H9 (cell line): ENCODE measurements at regions not wholly inside any gene's neighbourhood (a gene's known extent, or its start where the extent isn't known, plus 50 kb on each side); places are given as distances from the start of the nearest gene placed in this dataset.

ENCODE experiments used
- DNase-seq: peaks from one replicate; pipeline ENCODE4 v3.0.0-alpha.2; 2017
- H2AFZ ChIP-seq: one replicate; pipeline ENCODE4 v1.6.1; 2013; ENCODE audit warnings: mild to moderate bottlenecking, low read length, control low read depth, moderate library complexity
- H2AK5ac ChIP-seq: 2 replicates; pipeline ENCODE4 v1.6.1; 2013; ENCODE audit warnings: low read length, control low read depth, mixed read lengths; ENCODE audit not compliant: insufficient read length
- H2BK120ac ChIP-seq: one replicate; pipeline ENCODE4 v1.6.1; 2013; ENCODE audit warnings: low read depth, mild to moderate bottlenecking, low read length, control low read depth, inconsistent platforms; ENCODE audit not compliant: poor library complexity, severe bottlenecking
- H2BK12ac ChIP-seq: 2 replicates; pipeline ENCODE4 v1.6.1; 2013; ENCODE audit warnings: low read length, control low read depth, mixed read lengths, low read depth; ENCODE audit not compliant: insufficient read length
- H2BK15ac ChIP-seq: 2 replicates; pipeline ENCODE4 v1.6.1; 2013; ENCODE audit warnings: low read depth, low read length, control low read depth
- H2BK20ac ChIP-seq: one replicate; pipeline ENCODE4 v1.6.1; 2013; ENCODE audit warnings: low read depth, mild to moderate bottlenecking, low read length, control low read depth, inconsistent platforms; ENCODE audit not compliant: poor library complexity, severe bottlenecking
- H2BK5ac ChIP-seq: 2 replicates; pipeline ENCODE4 v1.6.1; 2013; ENCODE audit warnings: low read length, control low read depth, mixed read lengths; ENCODE audit not compliant: insufficient read length
- H3K14ac ChIP-seq: 2 replicates; pipeline ENCODE4 v1.6.1; 2013; ENCODE audit warnings: low read length, control low read depth; ENCODE audit not compliant: insufficient read depth
- H3K18ac ChIP-seq: 2 replicates; pipeline ENCODE4 v1.6.1; 2013; ENCODE audit warnings: low read depth, mild to moderate bottlenecking, mixed read lengths, low read length, control low read depth; ENCODE audit not compliant: insufficient read length
- H3K23ac ChIP-seq: 2 replicates; pipeline ENCODE4 v1.6.1; 2013; ENCODE audit warnings: low read length, control low read depth, mixed read lengths, low read depth; ENCODE audit not compliant: insufficient read length
- H3K23me2 ChIP-seq: 2 replicates; pipeline ENCODE4 v1.6.1; 2013; ENCODE audit warnings: low read depth, mild to moderate bottlenecking, mixed read lengths, low read length, control low read depth; ENCODE audit not compliant: insufficient read length, poor library complexity, severe bottlenecking
- H3K27ac ChIP-seq: 2 replicates; pipeline ENCODE4 v1.5.1; 2013; ENCODE audit warnings: low read length, control low read depth, mixed read lengths, low read depth; ENCODE audit not compliant: insufficient read length
- H3K27me3 ChIP-seq: 2 replicates; pipeline ENCODE4 v1.6.1; 2013; ENCODE audit warnings: low read length, control low read depth, inconsistent platforms; ENCODE audit not compliant: insufficient read depth
- H3K4ac ChIP-seq: 2 replicates; pipeline ENCODE4 v1.6.1; 2013; ENCODE audit warnings: low read depth, mild to moderate bottlenecking, control low read depth, inconsistent platforms, low read length, moderate library complexity
- H3K4me1 ChIP-seq: 2 replicates; pipeline ENCODE4 v1.6.1; 2013; ENCODE audit warnings: low read length, control low read depth, inconsistent platforms; ENCODE audit not compliant: insufficient read depth
- H3K4me2 ChIP-seq: 2 replicates; pipeline ENCODE4 v1.6.1; 2013; ENCODE audit warnings: low read length, control low read depth, mixed read lengths; ENCODE audit not compliant: insufficient read length, insufficient read depth
- H3K56ac ChIP-seq: 2 replicates; pipeline ENCODE4 v1.6.1; 2013; ENCODE audit warnings: low read depth, mild to moderate bottlenecking, mixed read lengths, low read length, control low read depth; ENCODE audit not compliant: insufficient read length
- H3K79me1 ChIP-seq: 2 replicates; pipeline ENCODE4 v1.6.1; 2013; ENCODE audit warnings: low read depth, mild to moderate bottlenecking, moderate library complexity, low read length, control low read depth, inconsistent platforms; ENCODE audit not compliant: insufficient read depth, poor library complexity, severe bottlenecking
- H3K79me2 ChIP-seq: 2 replicates; pipeline ENCODE4 v1.6.1; 2013; ENCODE audit warnings: low read length, control low read depth, inconsistent platforms; ENCODE audit not compliant: insufficient read depth
- H3K9ac ChIP-seq: 2 replicates; pipeline ENCODE4 v1.6.1; 2013; ENCODE audit warnings: low read length, control low read depth, mixed read lengths; ENCODE audit not compliant: insufficient read length; ENCODE audit errors: extremely low read depth
- H3K9me3 ChIP-seq: one replicate; pipeline ENCODE4 v1.6.1; 2013; ENCODE audit warnings: low read depth, low read length, inconsistent platforms; ENCODE audit not compliant: control insufficient read depth
- H3T11ph ChIP-seq: one replicate; pipeline ENCODE4 v1.6.1; 2013; ENCODE audit warnings: mild to moderate bottlenecking, low read length, control low read depth, inconsistent platforms
- H4K20me1 ChIP-seq: one replicate; pipeline ENCODE4 v1.6.1; 2013; ENCODE audit not compliant: control insufficient read depth, insufficient read length, insufficient read depth
- H4K5ac ChIP-seq: 2 replicates; pipeline ENCODE4 v1.6.1; 2013; ENCODE audit warnings: low read depth, mild to moderate bottlenecking, mixed read lengths, low read length, control low read depth; ENCODE audit not compliant: insufficient read length
- H4K8ac ChIP-seq: replicated peaks from 2 replicates; pipeline ENCODE4 v1.6.1; 2013; ENCODE audit warnings: low read length, control low read depth, mixed read lengths, low read depth; ENCODE audit not compliant: insufficient read length
- H4K91ac ChIP-seq: 2 replicates; pipeline ENCODE4 v1.6.1; 2013; ENCODE audit warnings: low read depth, mild to moderate bottlenecking, moderate library complexity, mixed read lengths, low read length, control low read depth; ENCODE audit not compliant: insufficient read length
- H3K27ac Mint-ChIP-seq, 3 experiments: 2 replicates in 2 of 3; 3 replicates in 1 of 3; pipeline ENCODE4 v1.8.0; 2020 to 2021; ENCODE audit warnings: mixed read lengths in 3 of 3, mild to moderate bottlenecking in 1 of 3, moderate library complexity in 1 of 3
- H3K27me3 Mint-ChIP-seq: 2 replicates; pipeline ENCODE4 v1.8.0; 2021; ENCODE audit warnings: low read depth, mild to moderate bottlenecking, moderate library complexity, mixed read lengths
- H3K36me3 Mint-ChIP-seq, 3 experiments: 2 replicates in 2 of 3; 3 replicates in 1 of 3; pipeline ENCODE4 v1.8.0; 2020 to 2021; ENCODE audit warnings: low read depth in 3 of 3, mixed read lengths in 3 of 3; ENCODE audit not compliant: insufficient read depth in 1 of 3
- H3K4me1 Mint-ChIP-seq, 2 experiments: 2 replicates each; pipeline ENCODE4 v1.8.0; 2020; ENCODE audit warnings: mixed read lengths in 2 of 2
- H3K4me3 Mint-ChIP-seq, 2 experiments: 2 replicates in 1 of 2; 3 replicates in 1 of 2; pipeline ENCODE4 v1.8.0; 2020 to 2021; ENCODE audit warnings: mild to moderate bottlenecking in 2 of 2, mixed read lengths in 2 of 2, moderate library complexity in 1 of 2
- H3K9me3 Mint-ChIP-seq, 2 experiments: 2 replicates in 1 of 2; 3 replicates in 1 of 2; pipeline ENCODE4 v1.8.0; 2020; ENCODE audit warnings: mild to moderate bottlenecking in 2 of 2, mixed read lengths in 2 of 2, moderate library complexity in 1 of 2
- CTCF ChIP-seq: fragments of 200-600 bp; sonication (generic); conservative IDR thresholded peaks from 3 replicates; pipeline ENCODE4 v1.8.0; 2021; ENCODE audit warnings: antibody characterized with exemption, mild to moderate bottlenecking
- WGBS: extraction: QIAGEN DNeasy Blood & Tissue Kit; methylation state at CpG from one replicate; pipeline ENCODE4 v1.1.7; 2013; ENCODE audit warnings: missing lambda C conversion rate, low lambda C conversion rate, mixed read lengths; ENCODE audit not compliant: insufficient read length; ENCODE audit errors: extremely low coverage; 5-methylcytosine and 5-hydroxymethylcytosine counted together

GRCh38 chr14:31930070-31930469 lies 147.0 kb upstream of the ARHGAP5 start:
- no peak overlapping the region for H4K5ac ChIP-seq
- no peaks in the 10 kb centered on the region for H3K36me3 Mint-ChIP-seq
- H3K27me3 Mint-ChIP-seq: no peaks in the 10 kb centered on the region
- no peaks in the 10 kb centered on the region for H3K27me3 ChIP-seq
- no peak overlapping the region for H2BK5ac ChIP-seq
- no peak overlapping the region for H3K4me3 Mint-ChIP-seq
- no peak overlapping the region for H3T11ph ChIP-seq
- H3K4ac ChIP-seq: no peak overlapping the region
- H3K79me1 ChIP-seq: no peaks in the 10 kb centered on the region
- TF ChIP-seq CTCF: no peak
- H3K4me1 ChIP-seq: peaks cover 8% of the 10 kb centered on the region; the same call in 1 of the 2 replicates
- H3K18ac ChIP-seq: no peak overlapping the region
- no CpG with 5 or more reads among the region's 1 CpG for WGBS
- H2BK120ac ChIP-seq: no peak overlapping the region
- H3K23ac ChIP-seq: no peak overlapping the region
- no peak overlapping the region for H3K14ac ChIP-seq
- peaks cover 29 to 38% of the 10 kb centered on the region in 2 experiments for H3K4me1 Mint-ChIP-seq
- H3K9me3 ChIP-seq: no peaks in the 10 kb centered on the region
- no peak overlapping the region for H3K27ac Mint-ChIP-seq
- no peak overlapping the region for H3K27ac ChIP-seq
- H2AK5ac ChIP-seq: no peak overlapping the region
- H2BK12ac ChIP-seq: no peak overlapping the region
- no peak overlapping the region for H4K8ac ChIP-seq
- no peak overlapping the region for H2BK20ac ChIP-seq
- no peaks in the 10 kb centered on the region for H4K20me1 ChIP-seq
- no peak overlapping the region for H3K9ac ChIP-seq
- no peaks in the 10 kb centered on the region for H3K9me3 Mint-ChIP-seq
- no peaks in the 10 kb centered on the region for H3K23me2 ChIP-seq
- no peaks in the 10 kb centered on the region for H3K79me2 ChIP-seq
- DNase-seq: no peak
- H3K4me2 ChIP-seq: no peak overlapping the region
- H2AFZ ChIP-seq: no peak overlapping the region
- no peak overlapping the region for H3K56ac ChIP-seq
- no peak overlapping the region for H2BK15ac ChIP-seq
- H4K91ac ChIP-seq: no peak overlapping the region
